Stimulated activated CD4-positive, alpha-beta T cell treated with anti-CD3 and anti-CD28 coated beads, Interleukin-2, amount 100 ng/mL, for 4 hours (primary cell): ENCODE measurements at regions not wholly inside any gene's neighbourhood (a gene's known extent, or its start where the extent isn't known, plus 50 kb on each side); places are given as distances from the start of the nearest gene placed in this dataset.
"Not testable (repeated sequence)": the region's sequence is repeated elsewhere in the genome, so short reads cannot be mapped to it uniquely, and the experiment has no call there.

Experiments used
- DNase-seq: peaks from one replicate; pipeline ENCODE4 v3.0.0-alpha.2; 2020; ENCODE audit warnings: low read depth

- DNase-seq, result no peak
Observed at GRCh38 chr16:88321635-88322499, 60.9 kb upstream of the ZNF469 start.

- no peak for DNase-seq
Observed at GRCh38 chr16:88322500-88322970, 60.2 kb upstream of the ZNF469 start.

- DNase-seq, result no peak
Observed at GRCh38 chr16:88323041-88323440, 59.7 kb upstream of the ZNF469 start.

GRCh38 chr16:88323546-88324330 is 59.0 kb upstream of the ZNF469 start:
- DNase-seq, result no peak

- no peak for DNase-seq
Observed at GRCh38 chr16:88325087-88325750, 57.5 kb upstream of the ZNF469 start.

- no peak for DNase-seq
Observed at GRCh38 chr16:88325976-88326375, 56.8 kb upstream of the ZNF469 start.

- no peak for DNase-seq
Observed at GRCh38 chr16:88326611-88327485, 55.9 kb upstream of the ZNF469 start.

GRCh38 chr16:88327561-88328312 is 55.0 kb upstream of the ZNF469 start:
- DNase-seq, result no peak

- no peak for DNase-seq
Observed at GRCh38 chr16:88328313-88328980, 54.3 kb upstream of the ZNF469 start.

- no peak for DNase-seq
Observed at GRCh38 chr16:88329726-88330700, 52.7 kb upstream of the ZNF469 start.

- no peak for DNase-seq
Observed at GRCh38 chr16:88330971-88331890, 51.5 kb upstream of the ZNF469 start.

- DNase-seq, result no peak
Observed at GRCh38 chr16:88331989-88332920, 50.5 kb upstream of the ZNF469 start.

GRCh38 chr16:88332921-88333825 is 49.6 kb upstream of the ZNF469 start:
- not testable (repeated sequence) for DNase-seq
